ENCODE measurements at regions not wholly inside any gene's neighbourhood (a gene's known extent, or its start where the extent isn't known, plus 50 kb on each side); places are given as distances from the start of the nearest gene placed in this dataset.

GRCh38 chrY:12479382-12479781 is 221.6 kb upstream of the USP9Y start:
- H3K27me3 ChIP-seq (ENCODE audit: control insufficient read depth in 2 of 2, insufficient read depth in 2 of 2, low read length in 2 of 2), result no peaks in the 10 kb centered on the region
- H3K9me1 ChIP-seq (replicated peaks; ENCODE audit: control insufficient read depth, extremely low read depth, insufficient read depth, low read length), result no peaks in the 10 kb centered on the region
- H3K4me2 ChIP-seq (ENCODE audit: insufficient read depth, low read length), result no peak overlapping the region
- CTCF ChIA-PET, result interaction anchor here (0.8 to 4.0 kb wide), 10 partner anchors 9 to 329 kb away, joined by 3 to 88 read pairs (median 4); no protein-coding TSS in a partner anchor
- H3K27ac ChIP-seq (ENCODE audit: insufficient read depth, low read depth, low read length), result no peak overlapping the region
- DNase-seq (ENCODE audit: low read depth, low spot score) (peak; percentile 21), FAIRE-seq (no peak)
- no peaks in the 10 kb centered on the region for H3K4me1 ChIP-seq (ENCODE audit: control insufficient read depth, extremely low read depth, insufficient read depth, low read length)
- intact Hi-C loops (cut with micrococcal nuclease) (loop anchor here (1.0 kb wide), 1 partner anchor 142 kb away; no protein-coding TSS in a partner anchor), dilution Hi-C loops (cut with MboI; ENCODE audit: extremely low pct_ligation_motif_present, low sequenced_read_pairs) (no loop called here)
- no peaks in the 10 kb centered on the region for H3K9me3 ChIP-seq (replicated peaks; ENCODE audit: control insufficient read depth, insufficient read depth, low read length)
- no peaks in the 10 kb centered on the region for H3K79me2 ChIP-seq (ENCODE audit: control insufficient read depth, insufficient read depth, low read length)
- TF ChIP-seq POLR2AphosphoS5 (IDR thresholded peaks at IDR 0.05; ENCODE audit: insufficient read depth, low read depth, low read length) (no peak), POLR2A (IDR thresholded peaks at IDR 0.05; ENCODE audit: low read depth, low read length) (no peak), EZH2 (IDR thresholded peaks at IDR 0.05; ENCODE audit: borderline replicate concordance, low read depth, low read length, severe bottlenecking) (no peak), GATA2 (IDR thresholded peaks at IDR 0.05; ENCODE audit: insufficient read depth, insufficient read length, low read depth, low read length) (no peak), JUN (IDR thresholded peaks at IDR 0.05; ENCODE audit: borderline replicate concordance, insufficient read depth, insufficient read length, low read depth) (no peak), FOS (IDR thresholded peaks at IDR 0.05; ENCODE audit: borderline replicate concordance, insufficient read depth, low read length) (no peak)
- TF ChIP-seq, protein P1, sequence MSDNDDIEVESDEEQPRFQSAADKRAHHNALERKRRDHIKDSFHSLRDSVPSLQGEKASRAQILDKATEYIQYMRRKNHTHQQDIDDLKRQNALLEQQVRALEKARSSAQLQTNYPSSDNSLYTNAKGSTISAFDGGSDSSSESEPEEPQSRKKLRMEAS (IDR thresholded peaks at IDR 0.05; ENCODE audit: insufficient read depth, insufficient read length), result no peak
- TF ChIP-seq, protein P2, sequence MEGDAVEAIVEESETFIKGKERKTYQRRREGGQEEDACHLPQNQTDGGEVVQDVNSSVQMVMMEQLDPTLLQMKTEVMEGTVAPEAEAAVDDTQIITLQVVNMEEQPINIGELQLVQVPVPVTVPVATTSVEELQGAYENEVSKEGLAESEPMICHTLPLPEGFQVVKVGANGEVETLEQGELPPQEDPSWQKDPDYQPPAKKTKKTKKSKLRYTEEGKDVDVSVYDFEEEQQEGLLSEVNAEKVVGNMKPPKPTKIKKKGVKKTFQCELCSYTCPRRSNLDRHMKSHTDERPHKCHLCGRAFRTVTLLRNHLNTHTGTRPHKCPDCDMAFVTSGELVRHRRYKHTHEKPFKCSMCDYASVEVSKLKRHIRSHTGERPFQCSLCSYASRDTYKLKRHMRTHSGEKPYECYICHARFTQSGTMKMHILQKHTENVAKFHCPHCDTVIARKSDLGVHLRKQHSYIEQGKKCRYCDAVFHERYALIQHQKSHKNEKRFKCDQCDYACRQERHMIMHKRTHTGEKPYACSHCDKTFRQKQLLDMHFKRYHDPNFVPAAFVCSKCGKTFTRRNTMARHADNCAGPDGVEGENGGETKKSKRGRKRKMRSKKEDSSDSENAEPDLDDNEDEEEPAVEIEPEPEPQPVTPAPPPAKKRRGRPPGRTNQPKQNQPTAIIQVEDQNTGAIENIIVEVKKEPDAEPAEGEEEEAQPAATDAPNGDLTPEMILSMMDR (IDR thresholded peaks at IDR 0.05; ENCODE audit: extremely low read depth in 1 of 2, insufficient read depth in 1 of 2, low read depth in 1 of 2, low read length in 2 of 2), result peak; percentile 11 to 18
- POLR2A ChIA-PET, result no interaction called here
- no peak overlapping the region for H3K9ac ChIP-seq (replicated peaks; ENCODE audit: extremely low read depth, insufficient read depth, low read length)
- H2AFZ ChIP-seq (ENCODE audit: low read depth, low read length), result no peak overlapping the region
- BruUV-seq (replicated peaks), result no TSS peak
- H3K4me3 ChIP-seq (replicated peaks in 1 of 3; ENCODE audit: insufficient read depth in 1 of 3, low read depth in 1 of 3, low read length in 3 of 3), result no peak overlapping the region
- no peaks in the 10 kb centered on the region for H4K20me1 ChIP-seq (replicated peaks; ENCODE audit: control insufficient read depth, extremely low read depth, insufficient read depth, low read length)
- no peaks in the 10 kb centered on the region for H3K36me3 ChIP-seq (ENCODE audit: control insufficient read depth in 2 of 2, extremely low read depth in 1 of 2, insufficient read depth in 2 of 2, low read length in 2 of 2)

All from endothelial cell of umbilical vein (primary cell).